A204.1 (cell line): ENCODE measurements at regions not wholly inside any gene's neighbourhood (a gene's known extent, or its start where the extent isn't known, plus 50 kb on each side); places are given as distances from the start of the nearest gene placed in this dataset.

Experiments used
- FAIRE-seq: peaks from 2 replicates; lab custom pipeline; 2012; peaks lifted over from hg19 to GRCh38; lab: Jason Lieb, UNC

- no peak for FAIRE-seq
Observed at GRCh38 chr3:30356866-30357753, 249.3 kb upstream of the TGFBR2 start.

GRCh38 chr3:30357897-30358296 lies 248.5 kb upstream of the TGFBR2 start:
- FAIRE-seq: no peak

- no peak for FAIRE-seq
Observed at GRCh38 chr3:30358871-30359270, 247.5 kb upstream of the TGFBR2 start.

GRCh38 chr3:30368978-30369377 lies 237.4 kb upstream of the TGFBR2 start:
- FAIRE-seq: no peak

GRCh38 chr3:30370681-30371271 lies 235.6 kb upstream of the TGFBR2 start:
- FAIRE-seq: no peak

GRCh38 chr3:30372837-30373236 lies 233.6 kb upstream of the TGFBR2 start:
- FAIRE-seq: no peak

- no peak for FAIRE-seq
Observed at GRCh38 chr3:30384546-30385072, 221.8 kb upstream of the TGFBR2 start.

- no peak for FAIRE-seq
Observed at GRCh38 chr3:30393079-30393478, 213.3 kb upstream of the TGFBR2 start.

GRCh38 chr3:30397030-30397429 lies 209.4 kb upstream of the TGFBR2 start:
- FAIRE-seq: no peak

GRCh38 chr3:30399394-30400181 lies 206.8 kb upstream of the TGFBR2 start:
- no peak for FAIRE-seq

- no peak for FAIRE-seq
Observed at GRCh38 chr3:30400926-30401325, 205.5 kb upstream of the TGFBR2 start.

- no peak for FAIRE-seq
Observed at GRCh38 chr3:30401971-30402370, 204.4 kb upstream of the TGFBR2 start.

- no peak for FAIRE-seq
Observed at GRCh38 chr3:30407651-30408050, 198.8 kb upstream of the TGFBR2 start.

- FAIRE-seq: no peak
Observed at GRCh38 chr3:30408105-30408557, 198.3 kb upstream of the TGFBR2 start.

- FAIRE-seq: no peak
Observed at GRCh38 chr3:30418443-30418842, 188.0 kb upstream of the TGFBR2 start.

- FAIRE-seq: no peak
Observed at GRCh38 chr3:30421266-30421665, 185.1 kb upstream of the TGFBR2 start.

GRCh38 chr3:30426293-30426993 lies 180.0 kb upstream of the TGFBR2 start:
- FAIRE-seq: no peak

GRCh38 chr3:30428251-30428650 lies 178.2 kb upstream of the TGFBR2 start:
- FAIRE-seq: no peak

GRCh38 chr3:30435861-30436331 lies 170.5 kb upstream of the TGFBR2 start:
- no peak for FAIRE-seq

GRCh38 chr3:30437171-30437601 lies 169.2 kb upstream of the TGFBR2 start:
- FAIRE-seq: no peak

- no peak for FAIRE-seq
Observed at GRCh38 chr3:30438126-30438525, 168.3 kb upstream of the TGFBR2 start.
